Testis (tissue), 2 donors: ENCODE measurements at regions not wholly inside any gene's neighbourhood (a gene's known extent, or its start where the extent isn't known, plus 50 kb on each side); places are given as distances from the start of the nearest gene placed in this dataset.

Experiments
- POLR2A ChIP-seq: fragments of 450-650 bp; IDR thresholded peaks from one replicate; pipeline ENCODE4 v1.6.1; 2017; ENCODE audit warnings: antibody characterized with exemption, mild to moderate bottlenecking, moderate library complexity
- TF ChIP-seq, protein P1 (sequence below), 3 experiments: fragments of 450-650 bp in 2 of 3; fragments of 200-600 bp in 1 of 3; sonication (generic) in 1 of 3; IDR thresholded peaks; one replicate each; pipeline ENCODE4 v1.5.1; 2016 to 2019; ENCODE audit warnings: antibody characterized with exemption in 3 of 3, mild to moderate bottlenecking in 2 of 3, moderate library complexity in 1 of 3

DNA sequence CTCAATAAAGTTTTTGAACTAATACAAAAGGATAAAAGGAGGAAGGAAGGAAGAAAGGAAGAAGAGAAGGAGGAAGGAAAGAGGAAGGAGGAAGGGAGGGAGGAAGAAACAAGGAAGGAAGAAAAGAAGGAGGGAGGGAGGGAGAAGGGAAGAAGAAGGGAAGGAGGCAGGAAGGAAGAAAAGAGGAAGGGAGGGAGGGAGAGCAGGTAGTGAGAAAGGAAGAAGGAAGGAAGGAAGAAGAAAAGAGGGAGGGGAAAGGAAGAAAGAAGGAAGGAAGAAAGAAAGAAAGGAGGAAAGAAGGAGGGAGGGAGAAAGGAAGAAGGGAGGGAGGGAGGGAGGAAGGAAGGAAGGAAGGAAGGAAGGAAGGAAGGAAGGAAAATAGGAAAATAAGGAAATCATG lies 263.8 kb upstream of the C16orf82 start:
- no peak for TF ChIP-seq POLR2A
- TF ChIP-seq, protein P1, sequence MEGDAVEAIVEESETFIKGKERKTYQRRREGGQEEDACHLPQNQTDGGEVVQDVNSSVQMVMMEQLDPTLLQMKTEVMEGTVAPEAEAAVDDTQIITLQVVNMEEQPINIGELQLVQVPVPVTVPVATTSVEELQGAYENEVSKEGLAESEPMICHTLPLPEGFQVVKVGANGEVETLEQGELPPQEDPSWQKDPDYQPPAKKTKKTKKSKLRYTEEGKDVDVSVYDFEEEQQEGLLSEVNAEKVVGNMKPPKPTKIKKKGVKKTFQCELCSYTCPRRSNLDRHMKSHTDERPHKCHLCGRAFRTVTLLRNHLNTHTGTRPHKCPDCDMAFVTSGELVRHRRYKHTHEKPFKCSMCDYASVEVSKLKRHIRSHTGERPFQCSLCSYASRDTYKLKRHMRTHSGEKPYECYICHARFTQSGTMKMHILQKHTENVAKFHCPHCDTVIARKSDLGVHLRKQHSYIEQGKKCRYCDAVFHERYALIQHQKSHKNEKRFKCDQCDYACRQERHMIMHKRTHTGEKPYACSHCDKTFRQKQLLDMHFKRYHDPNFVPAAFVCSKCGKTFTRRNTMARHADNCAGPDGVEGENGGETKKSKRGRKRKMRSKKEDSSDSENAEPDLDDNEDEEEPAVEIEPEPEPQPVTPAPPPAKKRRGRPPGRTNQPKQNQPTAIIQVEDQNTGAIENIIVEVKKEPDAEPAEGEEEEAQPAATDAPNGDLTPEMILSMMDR (IDR thresholded peaks at IDR 0.05): no peak
